Sigmoid colon (tissue), 6 donors: ENCODE measurements at regions not wholly inside any gene's neighbourhood (a gene's known extent, or its start where the extent isn't known, plus 50 kb on each side); places are given as distances from the start of the nearest gene placed in this dataset.

Source experiments
- DNase-seq: peaks from one replicate; pipeline ENCODE4 v3.0.0-alpha.2; 2019
- H3K27ac ChIP-seq, 4 donors: fragments of 200-600 bp; sonication (generic); one replicate each; pipeline ENCODE4 v1.5.1; 2016 to 2019; ENCODE audit warnings: mild to moderate bottlenecking in 1 of 4
- H3K27me3 ChIP-seq, 3 donors: fragments of 200-600 bp; sonication (generic); one replicate each; pipeline ENCODE4 v1.5.1; 2019; ENCODE audit warnings: mild to moderate bottlenecking in 1 of 3
- H3K36me3 ChIP-seq, 4 donors: fragments of 200-600 bp; sonication (generic); one replicate each; pipeline ENCODE4 v1.5.1; 2016 to 2019
- H3K4me1 ChIP-seq, 4 donors: fragments of 200-600 bp; sonication (generic); one replicate each; pipeline ENCODE4 v1.5.1; 2017 to 2019
- H3K4me3 ChIP-seq, 4 donors: fragments of 200-600 bp; sonication (generic); one replicate each; pipeline ENCODE4 v1.5.1; 2017 to 2019; ENCODE audit warnings: mild to moderate bottlenecking in 2 of 4, moderate library complexity in 1 of 4
- H3K9me3 ChIP-seq, 4 donors: fragments of 200-600 bp in 3 of 4; sonication (generic) in 3 of 4; one replicate each; pipeline versions ENCODE4 v1.5.1 to v1.6.1; 2013 to 2019
- EP300 ChIP-seq, 4 donors: sonication (generic); formaldehyde crosslinking; IDR thresholded peaks; one replicate each; pipeline ENCODE4 v1.6.1; 2017; ENCODE audit warnings: antibody characterized with exemption in 4 of 4
- POLR2A ChIP-seq, 2 donors: fragments of 450-650 bp; IDR thresholded peaks; one replicate each; pipeline ENCODE4 v1.6.1; 2016; ENCODE audit warnings: antibody characterized with exemption in 2 of 2, mild to moderate bottlenecking in 2 of 2, moderate library complexity in 2 of 2
- POLR2AphosphoS5 ChIP-seq, 4 donors: sonication (generic); formaldehyde crosslinking; IDR thresholded peaks; one replicate each; pipeline ENCODE4 v1.6.1; 2017; ENCODE audit warnings: antibody characterized with exemption in 4 of 4
- WGBS, 2 donors: extraction: QIAGEN DNeasy Blood & Tissue Kit; methylation state at CpG; one replicate each; pipeline ENCODE4 v1.1.7; 2013; 5-methylcytosine and 5-hydroxymethylcytosine counted together
- intact Hi-C: fragments of 100-400 bp; cut with DNase I; formaldehyde crosslinking; loops from one replicate; pipeline ENCODE4 v1.15.1; 2023
- TF ChIP-seq, protein P1 (sequence below), 4 experiments: fragments of 450-650 bp in 3 of 4; fragments of 200-600 bp in 1 of 4; IDR thresholded peaks; one replicate each; pipeline ENCODE4 v1.5.1; 2016 to 2019; ENCODE audit warnings: antibody characterized with exemption in 4 of 4, mild to moderate bottlenecking in 3 of 4, moderate library complexity in 2 of 4
- donor health status: healthy with polysubstance abuse.
- donor health status: healthy.

DNA sequence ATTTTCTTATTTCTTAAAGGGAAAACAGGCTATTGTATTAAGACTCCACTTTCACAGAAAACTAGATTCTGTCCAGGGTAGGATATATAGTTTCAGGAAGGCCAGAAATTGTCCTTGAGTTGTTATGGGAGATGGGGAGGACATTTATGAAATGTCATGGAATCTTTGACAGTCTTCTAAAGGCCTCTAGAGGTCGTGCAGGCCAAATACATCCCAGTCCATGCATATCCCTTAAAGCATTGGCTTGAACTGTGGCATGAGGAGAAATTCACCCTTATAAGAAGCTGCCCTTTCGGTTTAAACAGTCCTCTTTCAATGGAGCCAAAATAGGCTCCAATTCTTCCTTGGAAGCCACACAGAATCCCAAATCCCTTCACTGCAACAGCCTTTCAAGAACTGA, 183.6 kb upstream of the NOCT start:
- intact Hi-C loops: no loop called here
- DNase-seq: no peak
- no peaks in the 10 kb centered on the region for H3K4me1 ChIP-seq

DNA sequence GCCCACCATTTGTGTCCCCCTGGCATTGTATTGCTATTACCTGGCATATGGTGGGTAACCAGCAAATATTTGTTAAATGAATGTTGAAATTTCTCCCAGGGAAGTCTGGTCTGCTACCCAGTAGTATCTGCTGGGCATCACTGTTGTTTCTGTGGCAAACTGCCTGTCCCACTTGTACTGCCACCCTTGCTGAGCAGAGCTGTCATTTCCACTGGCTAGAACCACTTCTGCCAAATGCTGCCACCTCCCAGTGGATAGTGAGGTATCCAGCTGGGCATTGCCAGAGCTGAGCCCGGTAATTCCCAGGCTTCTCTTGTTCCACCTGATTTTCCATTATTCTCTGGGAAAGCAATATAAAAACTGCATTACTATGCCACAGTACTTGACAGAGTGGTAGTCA, 186.7 kb upstream of the NOCT start:
- intact Hi-C loops: no loop called here
- TF ChIP-seq POLR2A (IDR thresholded peaks at IDR 0.05) (no peak), POLR2AphosphoS5 (IDR thresholded peaks at IDR 0.05) (no peak), EP300 (IDR thresholded peaks at IDR 0.05) (no peak)
- TF ChIP-seq, protein P1, sequence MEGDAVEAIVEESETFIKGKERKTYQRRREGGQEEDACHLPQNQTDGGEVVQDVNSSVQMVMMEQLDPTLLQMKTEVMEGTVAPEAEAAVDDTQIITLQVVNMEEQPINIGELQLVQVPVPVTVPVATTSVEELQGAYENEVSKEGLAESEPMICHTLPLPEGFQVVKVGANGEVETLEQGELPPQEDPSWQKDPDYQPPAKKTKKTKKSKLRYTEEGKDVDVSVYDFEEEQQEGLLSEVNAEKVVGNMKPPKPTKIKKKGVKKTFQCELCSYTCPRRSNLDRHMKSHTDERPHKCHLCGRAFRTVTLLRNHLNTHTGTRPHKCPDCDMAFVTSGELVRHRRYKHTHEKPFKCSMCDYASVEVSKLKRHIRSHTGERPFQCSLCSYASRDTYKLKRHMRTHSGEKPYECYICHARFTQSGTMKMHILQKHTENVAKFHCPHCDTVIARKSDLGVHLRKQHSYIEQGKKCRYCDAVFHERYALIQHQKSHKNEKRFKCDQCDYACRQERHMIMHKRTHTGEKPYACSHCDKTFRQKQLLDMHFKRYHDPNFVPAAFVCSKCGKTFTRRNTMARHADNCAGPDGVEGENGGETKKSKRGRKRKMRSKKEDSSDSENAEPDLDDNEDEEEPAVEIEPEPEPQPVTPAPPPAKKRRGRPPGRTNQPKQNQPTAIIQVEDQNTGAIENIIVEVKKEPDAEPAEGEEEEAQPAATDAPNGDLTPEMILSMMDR (IDR thresholded peaks at IDR 0.05): no peak

More for the DNA sequence above, 183.6 kb upstream of the NOCT start:
- TF ChIP-seq POLR2AphosphoS5 (IDR thresholded peaks at IDR 0.05) (no peak), POLR2A (IDR thresholded peaks at IDR 0.05) (no peak), EP300 (IDR thresholded peaks at IDR 0.05) (no peak)
- TF ChIP-seq, protein P1 (IDR thresholded peaks at IDR 0.05): no peak
- 78% methylated on average over 2 of the region's 2 CpGs for WGBS, 2 donors
- Histone ChIP-seq H3K36me3 (no peaks in the 10 kb centered on the region), H3K9me3 (no peaks in the 10 kb centered on the region), H3K4me3 (no peak overlapping the region), H3K27me3 (no peaks in the 10 kb centered on the region), H3K27ac (no peak overlapping the region)

DNA sequence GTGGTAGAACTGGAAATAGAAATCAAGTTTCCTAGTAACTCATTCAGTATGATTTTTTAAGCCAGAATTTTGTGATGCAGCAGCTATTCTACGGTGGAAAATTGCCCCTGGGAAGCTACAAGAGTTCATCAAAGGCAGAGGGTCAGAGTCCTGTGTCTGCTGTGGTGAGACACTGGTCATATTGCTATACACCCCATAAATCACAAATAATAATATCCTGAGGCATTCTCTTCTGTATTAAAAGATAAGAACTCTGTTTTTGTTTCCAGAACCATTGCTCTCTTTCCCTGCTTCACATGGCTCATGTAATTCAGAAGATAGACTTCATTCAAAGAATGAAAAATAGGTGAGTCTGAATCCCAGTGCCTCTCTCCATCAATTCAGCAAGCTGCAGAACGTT, 188.8 kb upstream of the NOCT start:
- no peaks in the 10 kb centered on the region for H3K27me3 ChIP-seq
- 50 to 52% methylated on average over 2 of the region's 2 CpGs for WGBS, 2 donors
- no peaks in the 10 kb centered on the region for H3K4me1 ChIP-seq
- TF ChIP-seq, protein P1 (IDR thresholded peaks at IDR 0.05): no peak
- TF ChIP-seq POLR2AphosphoS5 (IDR thresholded peaks at IDR 0.05) (no peak), EP300 (IDR thresholded peaks at IDR 0.05) (no peak), POLR2A (IDR thresholded peaks at IDR 0.05) (no peak)
- intact Hi-C loops: no loop called here
- H3K9me3 ChIP-seq: no peaks in the 10 kb centered on the region
- no peak overlapping the region for H3K27ac ChIP-seq
- no peak overlapping the region for H3K4me3 ChIP-seq
- DNase-seq: no peak
- no peaks in the 10 kb centered on the region for H3K36me3 ChIP-seq

More for the DNA sequence above, 186.7 kb upstream of the NOCT start:
- WGBS, 2 donors: 89 to 96% methylated on average over 1 of the region's 1 CpG
- no peaks in the 10 kb centered on the region for H3K27me3 ChIP-seq
- DNase-seq: no peak
- no peak overlapping the region for H3K27ac ChIP-seq
- H3K4me1 ChIP-seq: no peaks in the 10 kb centered on the region
- no peaks in the 10 kb centered on the region for H3K9me3 ChIP-seq
- no peak overlapping the region for H3K4me3 ChIP-seq
- H3K36me3 ChIP-seq: no peaks in the 10 kb centered on the region

DNA sequence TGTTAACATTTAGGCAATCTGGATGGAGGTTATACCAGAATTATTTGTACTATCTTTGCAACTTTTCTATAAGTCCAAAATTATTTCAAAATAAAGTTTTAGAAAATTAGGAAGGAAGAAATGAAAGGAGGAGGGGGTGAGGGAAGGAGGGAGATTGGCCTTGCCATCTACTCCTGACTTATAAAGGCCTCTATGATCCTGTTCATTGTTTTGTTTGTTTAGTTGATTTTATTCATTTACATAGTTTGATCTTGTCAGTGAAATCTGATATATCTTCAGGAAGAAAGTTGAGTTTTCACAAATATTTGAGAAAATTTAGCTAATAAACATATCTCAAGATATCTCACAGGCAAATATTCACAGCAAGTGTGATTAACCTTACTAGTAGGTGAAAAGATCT, 189.3 kb upstream of the NOCT start:
- no peak overlapping the region for H3K27ac ChIP-seq
- H3K36me3 ChIP-seq: no peaks in the 10 kb centered on the region
- no peaks in the 10 kb centered on the region for H3K27me3 ChIP-seq
- no peak for TF ChIP-seq EP300 (IDR thresholded peaks at IDR 0.05)
- no peak for TF ChIP-seq POLR2A (IDR thresholded peaks at IDR 0.05)
- TF ChIP-seq, protein P1 (IDR thresholded peaks at IDR 0.05): no peak
- TF ChIP-seq POLR2AphosphoS5 (IDR thresholded peaks at IDR 0.05): no peak
- H3K9me3 ChIP-seq: no peaks in the 10 kb centered on the region
- no peaks in the 10 kb centered on the region for H3K4me1 ChIP-seq
- intact Hi-C loops: no loop called here
- DNase-seq: no peak
- H3K4me3 ChIP-seq: no peak overlapping the region

DNA sequence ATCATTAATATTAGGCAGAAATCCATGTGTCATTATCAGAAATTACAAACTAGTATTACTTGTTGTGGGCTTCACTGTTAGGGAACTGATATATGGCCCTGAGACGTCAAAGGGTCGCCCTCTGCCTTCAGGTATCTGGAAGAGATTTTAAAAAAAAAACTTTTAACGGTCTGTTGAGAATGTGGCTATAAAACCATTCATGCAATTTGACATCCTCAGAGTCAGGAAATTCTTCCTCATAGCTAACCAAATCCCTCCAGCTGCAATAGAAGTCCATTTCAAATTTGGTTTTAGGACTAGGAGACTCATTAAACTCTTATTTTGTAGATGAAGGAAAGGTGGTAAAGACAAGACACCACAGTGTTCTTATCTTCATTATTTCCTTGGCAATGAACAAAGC, 194.2 kb upstream of the NOCT start:
- WGBS, 2 donors: 27 to 49% methylated on average over 3 of the region's 3 CpGs
- H3K9me3 ChIP-seq: no peaks in the 10 kb centered on the region
- H3K4me1 ChIP-seq: no peaks in the 10 kb centered on the region
- TF ChIP-seq, protein P1 (IDR thresholded peaks at IDR 0.05): no peak
- TF ChIP-seq EP300 (IDR thresholded peaks at IDR 0.05): no peak
- TF ChIP-seq POLR2AphosphoS5 (IDR thresholded peaks at IDR 0.05): no peak
- no peak for TF ChIP-seq POLR2A (IDR thresholded peaks at IDR 0.05)
- intact Hi-C loops: no loop called here
- H3K36me3 ChIP-seq: no peaks in the 10 kb centered on the region
- no peak for DNase-seq
- no peaks in the 10 kb centered on the region for H3K27me3 ChIP-seq
- H3K4me3 ChIP-seq: no peak overlapping the region
- no peak overlapping the region for H3K27ac ChIP-seq
